ENCODE measurements at regions not wholly inside any gene's neighbourhood (a gene's known extent, or its start where the extent isn't known, plus 50 kb on each side); places are given as distances from the start of the nearest gene placed in this dataset.

DNA sequence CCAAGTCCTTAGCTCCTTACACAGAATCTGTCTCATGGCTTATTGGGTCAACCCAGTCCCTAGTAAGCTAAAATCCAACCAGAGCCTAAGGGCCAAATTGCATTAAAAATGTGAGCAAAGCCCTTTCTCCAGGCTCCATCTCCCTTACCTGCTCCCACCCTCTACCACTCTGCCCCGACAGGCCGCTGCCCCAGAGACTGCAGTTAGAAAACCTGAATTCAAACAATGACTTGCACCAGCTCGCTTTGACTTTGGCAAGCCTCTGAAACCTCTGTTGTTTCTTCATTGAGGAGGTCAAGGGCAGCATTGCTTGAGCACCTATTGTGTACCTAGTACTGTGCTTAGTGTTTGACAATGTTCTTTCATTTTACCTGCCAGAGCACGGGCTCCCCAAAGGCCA is 188.1 kb upstream of the PMEPA1 start:
- no peak for TF ChIP-seq POLR2A (IDR thresholded peaks at IDR 0.05)
- no peak for TF ChIP-seq CTCF (IDR thresholded peaks at IDR 0.05)

All from esophagus squamous epithelium (tissue), 4 donors.